ENCODE measurements at regions not wholly inside any gene's neighbourhood (a gene's known extent, or its start where the extent isn't known, plus 50 kb on each side); places are given as distances from the start of the nearest gene placed in this dataset.

GRCh38 chr9:106795031-106795430 lies 67.9 kb upstream of the ZNF462 start:
- no peak for DNase-seq

- DNase-seq, result no peak
These were observed 66.2 kb upstream of the ZNF462 start for GRCh38 chr9:106796771-106797170.

GRCh38 chr9:106797299-106797698 lies 65.7 kb upstream of the ZNF462 start:
- DNase-seq, result no peak

- DNase-seq, result no peak
These were observed 64.8 kb upstream of the ZNF462 start for GRCh38 chr9:106798016-106798799.

GRCh38 chr9:106799152-106799551 lies 63.8 kb upstream of the ZNF462 start:
- DNase-seq, result no peak

GRCh38 chr9:106800701-106801270 lies 62.2 kb upstream of the ZNF462 start:
- DNase-seq, result no peak

GRCh38 chr9:106801816-106802215 lies 61.1 kb upstream of the ZNF462 start:
- DNase-seq, result no peak
